Mesenchymal stem cell (in vitro differentiated cells and primary cell): ENCODE measurements at regions not wholly inside any gene's neighbourhood (a gene's known extent, or its start where the extent isn't known, plus 50 kb on each side); places are given as distances from the start of the nearest gene placed in this dataset.
A peak's percentile ranks its signal among the peaks of the same experiment; 100 is the strongest.

ENCODE experiments used
- DNase-seq: peaks from one replicate; pipeline ENCODE4 v3.0.0-alpha.2; 2013
- H2AFZ ChIP-seq: one replicate; pipeline ENCODE4 v1.6.1; 2013; ENCODE audit warnings: low read depth, mild to moderate bottlenecking, control low read depth, inconsistent platforms, low read length, moderate library complexity
- H2AK5ac ChIP-seq: 2 replicates; pipeline ENCODE4 v1.6.1; 2013; ENCODE audit warnings: low read length, moderate library complexity, mild to moderate bottlenecking, inconsistent platforms; ENCODE audit not compliant: severe bottlenecking
- H2BK120ac ChIP-seq: one replicate; pipeline ENCODE4 v1.6.1; 2013; ENCODE audit warnings: low read depth, mild to moderate bottlenecking, inconsistent platforms, low read length, moderate library complexity
- H2BK12ac ChIP-seq, 2 experiments: one replicate each; pipeline ENCODE4 v1.6.1; 2013; ENCODE audit warnings: inconsistent platforms in 2 of 2, low read length in 2 of 2, mild to moderate bottlenecking in 2 of 2, moderate library complexity in 2 of 2, control low read depth in 1 of 2
- H2BK15ac ChIP-seq: one replicate; pipeline ENCODE4 v1.6.1; 2013; ENCODE audit warnings: mild to moderate bottlenecking, low read depth, inconsistent platforms; ENCODE audit not compliant: poor library complexity, severe bottlenecking
- H2BK5ac ChIP-seq: 2 replicates; pipeline ENCODE4 v1.6.1; 2013; ENCODE audit warnings: low read depth, mild to moderate bottlenecking, low read length, control low read depth, inconsistent platforms; ENCODE audit not compliant: poor library complexity, severe bottlenecking
- H3K14ac ChIP-seq, 2 experiments: one replicate each; pipeline ENCODE4 v1.6.1; 2013; ENCODE audit warnings: inconsistent platforms in 2 of 2, low read length in 2 of 2, control low read depth in 1 of 2, mild to moderate bottlenecking in 1 of 2, moderate library complexity in 1 of 2
- H3K18ac ChIP-seq, 2 experiments: one replicate each; pipeline ENCODE4 v1.6.1; 2013; ENCODE audit warnings: inconsistent platforms in 2 of 2, low read length in 2 of 2, control low read depth in 1 of 2, low read depth in 1 of 2, mild to moderate bottlenecking in 1 of 2
- H3K23ac ChIP-seq, 2 experiments: one replicate each; pipeline ENCODE4 v1.6.1; 2013; ENCODE audit warnings: inconsistent platforms in 2 of 2, low read length in 2 of 2, mild to moderate bottlenecking in 2 of 2, moderate library complexity in 2 of 2, control low read depth in 1 of 2
- H3K27ac ChIP-seq: 2 replicates; pipeline ENCODE4 v1.5.1; 2013; ENCODE audit warnings: mild to moderate bottlenecking, moderate library complexity, low read length, control low read depth, inconsistent platforms; ENCODE audit not compliant: poor library complexity, severe bottlenecking
- H3K27me3 ChIP-seq, 2 experiments: 2 replicates each; pipeline versions ENCODE4 v1.6.1 to v1.7.0; 2013; ENCODE audit warnings: low read length in 2 of 2, mild to moderate bottlenecking in 2 of 2, moderate library complexity in 2 of 2, control low read depth in 1 of 2, inconsistent platforms in 1 of 2; ENCODE audit not compliant: control insufficient read depth in 1 of 2, insufficient read depth in 1 of 2
- H3K36me3 ChIP-seq, 2 experiments: 2 replicates each; pipeline versions ENCODE4 v1.6.1 to v1.7.0; 2013; ENCODE audit warnings: low read length in 2 of 2, control low read depth in 1 of 2, inconsistent platforms in 1 of 2, low read depth in 1 of 2, mild to moderate bottlenecking in 1 of 2; ENCODE audit not compliant: insufficient read depth in 2 of 2, control insufficient read depth in 1 of 2
- H3K4ac ChIP-seq, 2 experiments: one replicate each; pipeline ENCODE4 v1.6.1; 2013; ENCODE audit warnings: inconsistent platforms in 2 of 2, low read length in 2 of 2, mild to moderate bottlenecking in 2 of 2, moderate library complexity in 2 of 2, control low read depth in 1 of 2, low read depth in 1 of 2
- H3K4me1 ChIP-seq: 2 replicates; pipeline ENCODE4 v1.6.1; 2013; ENCODE audit warnings: low read depth, low read length, control low read depth; ENCODE audit not compliant: control insufficient read depth, insufficient read depth
- H3K4me2 ChIP-seq: 2 replicates; pipeline ENCODE4 v1.6.1; 2013; ENCODE audit warnings: low read length, mild to moderate bottlenecking, inconsistent platforms; ENCODE audit not compliant: poor library complexity, severe bottlenecking
- H3K4me3 ChIP-seq, 2 experiments: 2 replicates each; pipeline versions ENCODE4 v1.5.1 to v1.7.0; 2013; ENCODE audit warnings: low read length in 2 of 2, mild to moderate bottlenecking in 2 of 2, control low read depth in 1 of 2, low read depth in 1 of 2; ENCODE audit not compliant: insufficient read depth in 1 of 2
- H3K79me1 ChIP-seq: replicated peaks from 2 replicates; pipeline ENCODE4 v1.6.1; 2013; ENCODE audit warnings: mild to moderate bottlenecking, control low read depth, low read length, inconsistent platforms; ENCODE audit not compliant: poor library complexity, severe bottlenecking
- H3K9ac ChIP-seq: 2 replicates; pipeline ENCODE4 v1.7.0; 2013; ENCODE audit warnings: mild to moderate bottlenecking, low read length, moderate library complexity
- H3K9me3 ChIP-seq: 2 replicates; pipeline ENCODE4 v1.7.0; 2013; ENCODE audit warnings: mild to moderate bottlenecking, low read length; ENCODE audit not compliant: control insufficient read depth
- H4K8ac ChIP-seq: one replicate; pipeline ENCODE4 v1.6.1; 2013; ENCODE audit warnings: inconsistent platforms, mild to moderate bottlenecking, low read length, moderate library complexity
- H4K91ac ChIP-seq: one replicate; pipeline ENCODE4 v1.6.1; 2013; ENCODE audit warnings: mild to moderate bottlenecking, low read length, inconsistent platforms
- WGBS: methylation state at CpG from one replicate; pipeline ENCODE4 v1.1.7; 2013; ENCODE audit warnings: mixed read lengths; 5-methylcytosine and 5-hydroxymethylcytosine counted together

DNA sequence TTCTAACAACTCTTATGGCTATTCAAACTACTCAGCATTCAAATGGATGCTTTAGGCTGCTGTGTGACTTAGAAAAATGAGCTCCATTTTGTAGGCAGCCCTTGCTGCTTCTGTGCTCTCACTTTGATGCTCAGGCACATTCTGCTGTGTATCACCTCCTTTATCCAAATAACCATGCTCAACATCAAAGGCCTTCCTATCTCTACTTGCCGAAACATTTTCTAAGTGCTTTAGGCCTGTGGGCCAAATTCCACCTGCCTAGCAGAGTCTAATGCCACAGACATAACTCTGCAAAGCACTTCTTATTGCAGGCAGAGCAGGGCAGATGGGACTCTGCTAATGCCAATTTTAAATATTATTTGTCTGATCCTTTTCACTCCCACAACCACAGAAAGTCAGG, 397.4 kb downstream of the RND3 start:
- H3K23ac ChIP-seq = no peak overlapping the region
- H4K91ac ChIP-seq = no peak overlapping the region
- H2AFZ ChIP-seq = no peak overlapping the region
- no peak overlapping the region for H2AK5ac ChIP-seq
- no peaks in the 10 kb centered on the region for H3K27me3 ChIP-seq
- no peaks in the 10 kb centered on the region for H3K9me3 ChIP-seq
- no peak overlapping the region for H3K4me3 ChIP-seq
- no peaks in the 10 kb centered on the region for H3K79me1 ChIP-seq
- H2BK15ac ChIP-seq = no peak overlapping the region
- H3K18ac ChIP-seq = no peak overlapping the region
- H2BK12ac ChIP-seq = no peak overlapping the region
- no peak overlapping the region for H3K4ac ChIP-seq
- H3K36me3 ChIP-seq = no peaks in the 10 kb centered on the region
- H3K9ac ChIP-seq = no peak overlapping the region
- no peaks in the 10 kb centered on the region for H3K4me1 ChIP-seq
- DNase-seq = no peak
- no peak overlapping the region for H3K14ac ChIP-seq
- no peak overlapping the region for H3K27ac ChIP-seq
- H2BK5ac ChIP-seq = no peak overlapping the region
- no peak overlapping the region for H4K8ac ChIP-seq
- H3K4me2 ChIP-seq = no peak overlapping the region
- WGBS = 79% methylated on average over 1 of the region's 1 CpG
- H2BK120ac ChIP-seq = no peak overlapping the region

GRCh38 chr2:150088538-150088937, 398.9 kb downstream of the RND3 start:
- Histone ChIP-seq H3K9me3 (no peaks in the 10 kb centered on the region), H3K27ac (no peak overlapping the region), H3K36me3 (no peaks in the 10 kb centered on the region), H2AFZ (no peak overlapping the region), H3K4me2 (no peak overlapping the region), H3K4ac (no peak overlapping the region), H2BK5ac (no peak overlapping the region), H2AK5ac (no peak overlapping the region), H2BK120ac (no peak overlapping the region), H2BK12ac (peak overlapping the region; percentile 4 to 6), H3K14ac (no peak overlapping the region), H2BK15ac (no peak overlapping the region), H3K4me3 (no peak overlapping the region), H3K18ac (peak overlapping the region in 1 of 2 experiments; percentile 73), H4K8ac (no peak overlapping the region), H3K79me1 (no peaks in the 10 kb centered on the region), H3K9ac (no peak overlapping the region), H3K23ac (no peak overlapping the region), H3K27me3 (no peaks in the 10 kb centered on the region), H3K4me1 (peaks cover 1% of the 10 kb centered on the region), H4K91ac (no peak overlapping the region)
- DNase-seq = no peak
- WGBS = 65% methylated on average over 2 of the region's 3 CpGs

- no peak for DNase-seq
- Histone ChIP-seq H3K9ac (no peak overlapping the region), H3K23ac (no peak overlapping the region)
These were observed 402.0 kb downstream of the RND3 start for GRCh38 chr2:150085478-150085877.

DNA sequence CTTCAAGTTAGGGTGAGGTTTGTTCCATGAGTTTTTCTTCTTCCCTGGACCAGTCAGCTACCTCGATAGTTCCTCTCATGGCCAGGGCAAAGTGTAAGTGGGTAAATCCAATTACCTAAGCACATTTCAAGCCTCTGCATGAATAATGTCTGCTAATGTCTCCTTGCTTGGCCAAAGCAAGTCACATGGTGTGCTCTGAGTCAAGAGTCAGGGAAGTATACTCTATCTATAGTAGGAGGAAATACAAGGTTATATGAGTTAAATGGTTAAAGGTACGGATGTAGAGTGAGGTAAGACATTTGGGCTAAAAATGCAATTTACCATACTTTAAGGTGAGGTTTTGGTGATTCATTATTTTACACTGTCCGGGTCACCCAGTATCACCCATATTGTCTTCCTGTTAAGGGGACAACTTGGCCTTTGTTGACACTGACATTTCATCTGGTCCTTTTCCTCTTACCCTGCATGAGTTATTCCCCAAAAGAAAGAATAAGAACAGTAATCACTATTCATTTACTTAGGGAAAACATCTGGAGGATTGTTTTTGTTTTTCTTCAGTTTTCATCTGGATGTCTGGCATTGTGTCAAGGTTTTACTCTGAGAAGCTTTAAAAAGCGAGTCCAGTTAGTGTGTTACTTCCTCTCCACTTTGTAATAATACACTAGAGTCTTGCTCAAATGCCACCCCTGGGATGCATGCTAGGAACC, 405.5 kb downstream of the RND3 start:
- Histone ChIP-seq H3K14ac (no peak overlapping the region), H3K18ac (peak overlapping the region in 1 of 2 experiments; percentile 5), H3K23ac (no peak overlapping the region), H3K36me3 (no peaks in the 10 kb centered on the region), H3K27me3 (no peaks in the 10 kb centered on the region), H3K9me3 (no peaks in the 10 kb centered on the region), H2AK5ac (peak overlapping the region; percentile 16), H2BK15ac (no peak overlapping the region), H3K27ac (no peak overlapping the region), H3K4me1 (peaks cover 3% of the 10 kb centered on the region), H2BK12ac (peak overlapping the region; percentile 63 to 88), H2AFZ (no peak overlapping the region), H3K4me3 (no peak overlapping the region), H4K91ac (no peak overlapping the region), H2BK5ac (no peak overlapping the region), H3K9ac (no peak overlapping the region), H2BK120ac (no peak overlapping the region), H3K79me1 (no peaks in the 10 kb centered on the region), H4K8ac (no peak overlapping the region), H3K4me2 (no peak overlapping the region), H3K4ac (no peak overlapping the region)
- DNase-seq = no peak
- 89% methylated on average over 3 of the region's 4 CpGs for WGBS

More at GRCh38 chr2:150085478-150085877, 402.0 kb downstream of the RND3 start:
- no peaks in the 10 kb centered on the region for H3K27me3 ChIP-seq
- no peak overlapping the region for H4K91ac ChIP-seq
- H3K27ac ChIP-seq = no peak overlapping the region
- H2BK15ac ChIP-seq = no peak overlapping the region
- no peak overlapping the region for H3K4me3 ChIP-seq
- no peaks in the 10 kb centered on the region for H3K36me3 ChIP-seq
- H3K18ac ChIP-seq = no peak overlapping the region
- H2BK5ac ChIP-seq = no peak overlapping the region
- H3K4me2 ChIP-seq = no peak overlapping the region
- H3K79me1 ChIP-seq = no peaks in the 10 kb centered on the region
- H2BK12ac ChIP-seq = no peak overlapping the region
- H3K4me1 ChIP-seq = peaks cover 3% of the 10 kb centered on the region
- H3K14ac ChIP-seq = no peak overlapping the region
- no peak overlapping the region for H2BK120ac ChIP-seq
- H3K4ac ChIP-seq = no peak overlapping the region
- no peak overlapping the region for H2AFZ ChIP-seq
- no peak overlapping the region for H2AK5ac ChIP-seq
- no peak overlapping the region for H4K8ac ChIP-seq
- no peaks in the 10 kb centered on the region for H3K9me3 ChIP-seq
- no CpG with 5 or more reads among the region's 2 CpGs for WGBS
